ENCODE measurements at regions not wholly inside any gene's neighbourhood (a gene's known extent, or its start where the extent isn't known, plus 50 kb on each side); places are given as distances from the start of the nearest gene placed in this dataset.
A peak's percentile ranks its signal among the peaks of the same experiment; 100 is the strongest.
"Not testable (repeated sequence)": the region's sequence is repeated elsewhere in the genome, so short reads cannot be mapped to it uniquely, and the experiment has no call there.

DNA sequence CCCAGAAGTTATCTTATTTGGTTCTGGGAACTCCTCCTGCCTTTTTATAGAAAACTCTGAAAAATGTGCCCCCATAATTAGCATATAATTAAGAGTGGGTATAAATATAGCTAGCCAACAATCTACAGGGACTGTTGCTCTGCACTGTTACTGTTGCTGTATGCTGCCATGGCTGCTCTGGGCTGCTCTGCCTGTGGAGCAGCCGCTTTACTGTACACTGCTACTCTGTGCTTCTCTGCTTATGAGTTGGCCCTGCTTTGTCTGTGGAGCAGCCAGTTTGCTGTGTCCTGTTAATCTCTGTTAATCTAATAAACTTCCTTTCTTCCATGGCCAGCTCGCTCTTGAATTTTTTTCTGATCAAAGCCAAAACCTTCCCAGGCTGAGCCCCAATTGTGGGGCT is 2244.0 kb upstream of the ACO1 start:
- no peak for DNase-seq (ENCODE audit: low spot score)

DNA sequence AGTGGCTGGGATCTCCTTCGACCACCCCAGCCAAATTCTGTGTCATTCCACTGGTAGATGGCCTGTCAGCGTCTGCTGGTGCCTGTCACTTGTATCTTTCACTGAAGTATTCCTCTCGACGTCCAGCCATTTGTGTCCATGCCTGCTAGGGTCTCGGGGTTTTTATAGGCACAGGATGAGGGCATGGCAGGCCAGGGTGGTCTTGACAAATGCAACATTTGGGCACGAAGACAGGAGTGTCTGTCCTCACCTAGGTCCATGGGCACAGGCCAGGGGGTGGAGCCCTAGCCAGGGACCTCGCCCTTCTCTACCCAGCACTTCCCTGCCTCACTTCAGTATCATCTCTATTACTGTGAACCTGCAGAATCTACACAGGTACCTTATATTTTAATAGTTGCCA is 2223.9 kb upstream of the ACO1 start:
- no peak for DNase-seq (ENCODE audit: low spot score)

DNA sequence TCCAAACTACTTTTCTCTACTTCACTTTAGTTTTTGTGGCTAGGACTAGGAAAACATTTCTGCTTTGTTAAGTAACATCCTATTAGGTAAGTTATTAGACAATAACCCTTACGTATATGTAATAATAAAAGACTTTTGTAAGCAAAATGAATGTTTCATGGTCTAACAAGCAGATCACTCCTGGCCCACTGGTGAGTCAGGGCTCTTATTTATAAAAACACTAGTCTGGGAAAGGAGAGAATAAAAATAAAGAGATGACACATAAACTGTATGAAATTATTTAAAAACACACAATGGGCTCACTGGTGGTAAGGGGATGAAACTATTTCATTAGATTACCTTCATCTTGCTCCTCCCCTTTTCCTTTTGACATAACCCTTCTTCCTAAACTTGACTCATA is 2212.2 kb upstream of the ACO1 start:
- no peak for DNase-seq (ENCODE audit: low spot score)

DNA sequence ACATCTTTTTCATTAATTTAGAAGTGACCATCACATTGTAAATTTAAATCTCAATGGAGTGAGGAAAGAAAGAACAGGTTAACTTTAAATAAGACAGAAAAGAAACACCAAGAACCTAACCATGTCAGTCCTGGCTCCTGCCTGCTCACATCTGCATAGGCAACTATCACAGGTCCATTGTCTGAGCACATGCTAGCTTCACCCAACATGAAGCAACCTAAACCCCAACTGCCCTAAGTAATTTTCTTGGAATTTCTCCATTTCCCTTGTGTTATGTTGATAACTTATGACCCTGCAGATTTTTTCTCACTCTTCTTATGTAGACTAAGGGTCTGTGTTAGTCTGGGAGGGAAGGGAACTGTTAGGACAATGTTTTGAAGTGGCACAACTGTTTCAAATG is 2205.8 kb upstream of the ACO1 start:
- no peak for DNase-seq (ENCODE audit: low spot score)

DNA sequence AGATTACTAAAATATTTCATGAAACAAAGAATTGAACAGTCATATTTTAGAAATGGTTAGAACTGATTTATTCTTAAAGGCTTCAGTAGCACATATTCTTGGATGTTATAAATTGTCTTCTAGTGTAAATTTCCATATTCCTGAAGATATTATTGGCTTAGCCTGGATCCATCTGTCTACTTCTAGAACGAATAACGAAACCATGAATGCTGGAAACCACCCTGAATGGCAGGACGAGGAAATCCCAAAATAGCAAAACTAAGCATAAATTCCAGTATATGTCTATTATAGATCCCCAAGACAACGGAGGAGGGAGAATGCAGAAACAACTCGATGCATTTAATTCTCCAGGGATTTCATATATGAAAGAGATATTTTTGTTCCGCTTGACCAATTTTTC is 2191.0 kb upstream of the ACO1 start:
- no peak for DNase-seq (ENCODE audit: low spot score)

DNA sequence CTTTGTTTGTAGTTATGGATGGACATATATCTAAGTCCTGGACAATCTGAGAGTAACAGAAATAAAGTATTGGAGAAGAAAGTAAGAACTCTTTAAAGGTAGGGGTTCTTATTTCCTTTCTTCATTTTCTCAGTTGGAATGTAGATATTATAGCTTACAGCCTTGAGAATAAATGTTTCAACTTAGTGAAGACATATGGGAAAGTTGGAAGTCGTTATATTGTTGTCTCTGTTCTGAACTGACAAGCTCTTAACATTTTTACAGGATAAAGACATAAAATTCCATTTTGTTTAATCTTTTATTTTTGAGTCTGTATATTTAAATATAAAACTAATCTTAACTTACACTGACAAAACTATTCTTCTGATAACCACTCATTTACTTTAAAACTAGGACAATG is 2187.5 kb upstream of the ACO1 start:
- no peak for DNase-seq (ENCODE audit: low spot score)

DNA sequence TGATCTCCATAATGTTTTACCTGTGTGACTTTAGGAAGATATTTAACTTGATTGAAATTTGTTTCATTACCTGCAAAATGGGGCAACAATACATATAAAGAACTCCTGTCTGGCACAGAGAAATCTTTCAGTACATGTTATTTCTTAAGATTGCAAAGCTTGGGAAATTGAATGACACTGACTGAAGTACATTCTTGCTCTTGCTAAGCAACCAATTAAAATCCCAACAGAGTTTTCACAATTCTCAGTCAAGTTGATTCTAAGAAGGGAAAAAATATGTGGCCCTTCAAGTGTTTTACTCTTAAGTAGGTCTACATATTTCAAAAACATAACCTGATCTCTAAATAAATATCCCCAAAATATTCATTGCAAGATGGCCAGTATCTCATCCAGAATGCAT is 2187.0 kb upstream of the ACO1 start:
- DNase-seq (ENCODE audit: low spot score), result no peak

DNA sequence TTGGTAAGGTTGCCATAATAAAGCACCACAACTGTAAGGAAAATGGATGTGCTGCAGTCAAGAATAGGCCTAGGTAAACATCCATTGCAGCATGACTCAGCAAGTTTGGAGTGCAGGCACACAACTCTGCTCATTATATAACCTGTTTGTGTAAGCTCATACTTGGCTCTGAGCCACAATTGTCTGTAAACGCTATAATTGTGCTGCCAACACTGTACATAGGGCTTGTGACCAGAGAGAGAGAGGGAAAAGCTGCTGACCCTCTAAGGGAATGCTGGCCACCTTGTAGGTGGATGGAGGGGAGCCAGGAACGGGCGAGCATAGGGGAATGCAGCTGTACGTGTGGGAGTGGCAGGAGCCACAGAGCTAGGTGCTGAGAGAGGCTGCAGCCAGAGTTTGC is 2186.5 kb upstream of the ACO1 start:
- no peak for DNase-seq (ENCODE audit: low spot score)

DNA sequence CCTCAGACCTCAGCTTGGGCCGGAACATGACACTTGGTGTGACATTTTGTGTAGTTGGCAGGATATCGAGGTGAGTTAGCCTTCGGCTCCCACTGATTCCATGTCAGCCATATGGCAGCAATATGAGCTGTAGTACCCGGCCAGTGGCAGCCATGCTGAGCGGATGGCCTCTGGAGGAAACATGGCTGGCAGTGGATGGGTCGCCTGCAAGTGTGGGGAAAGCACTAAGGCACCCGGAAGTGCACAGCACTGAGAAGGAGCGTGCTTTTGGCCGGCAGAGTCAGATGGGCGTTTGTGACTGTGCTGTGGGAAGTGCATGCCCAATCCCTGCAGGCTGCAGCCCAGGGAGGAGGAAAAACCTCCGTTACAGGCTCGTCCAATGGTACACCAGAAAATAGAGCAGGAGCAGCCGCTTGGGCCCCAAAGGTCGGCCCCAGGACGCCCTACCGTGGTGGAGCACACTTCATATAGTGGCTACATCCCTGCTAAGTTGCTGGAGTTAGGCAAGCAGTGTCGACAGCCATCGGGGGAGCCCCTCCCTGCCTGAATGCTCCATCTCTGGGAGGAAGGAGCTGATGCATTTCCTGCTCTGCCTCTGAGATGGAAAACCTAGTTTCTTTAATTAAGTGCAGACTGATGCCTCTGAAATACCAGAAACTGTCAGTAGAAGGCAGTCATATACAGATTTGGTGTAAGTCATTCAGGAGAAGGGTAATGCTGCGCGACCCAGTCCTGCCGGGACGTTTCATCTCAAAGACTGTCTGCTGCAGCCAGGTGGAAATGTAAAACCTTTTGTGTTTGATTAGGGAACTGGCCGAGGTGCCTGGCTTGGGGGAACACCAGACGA is 2185.8 kb upstream of the ACO1 start:
- DNase-seq (ENCODE audit: low spot score), result no peak

DNA sequence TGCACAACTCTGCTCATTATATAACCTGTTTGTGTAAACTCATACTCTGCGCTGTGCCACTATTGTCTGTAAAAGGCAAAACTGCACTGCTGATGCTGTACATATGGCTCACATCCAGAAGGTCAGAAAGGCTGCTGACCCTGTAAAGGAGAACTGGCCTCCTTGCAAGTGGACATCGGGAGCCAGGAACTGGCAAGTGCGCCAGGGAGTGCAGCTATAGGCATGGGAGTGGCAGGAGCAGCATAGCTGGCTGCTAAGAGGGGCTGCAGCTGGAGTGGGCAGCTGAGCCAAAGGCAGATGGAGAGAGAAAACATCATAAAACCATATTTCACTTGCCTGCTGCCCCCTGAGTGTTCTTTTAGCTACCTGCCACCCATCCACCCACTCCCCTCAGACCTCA is 2183.4 kb upstream of the ACO1 start:
- no peak for DNase-seq (ENCODE audit: low spot score)

DNA sequence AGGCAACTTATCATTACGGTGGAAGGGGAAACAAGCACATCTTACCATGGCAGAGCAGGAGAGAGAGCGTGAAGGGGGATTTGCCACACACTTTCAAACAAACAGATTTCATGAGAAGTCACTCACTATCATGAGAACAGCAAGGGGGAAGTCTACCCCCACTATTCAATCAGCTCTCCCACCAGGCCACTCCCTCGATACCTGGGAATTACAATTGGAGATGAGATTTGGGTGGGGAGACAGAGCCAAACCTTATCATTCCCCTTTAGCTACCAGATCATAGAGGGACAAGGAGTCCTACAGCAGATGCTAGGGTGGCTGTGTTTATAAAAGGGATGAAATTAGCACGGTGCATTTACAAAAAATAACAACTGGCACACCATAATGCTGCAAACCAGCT is 2149.4 kb upstream of the ACO1 start:
- DNase-seq (ENCODE audit: low spot score), result no peak

DNA sequence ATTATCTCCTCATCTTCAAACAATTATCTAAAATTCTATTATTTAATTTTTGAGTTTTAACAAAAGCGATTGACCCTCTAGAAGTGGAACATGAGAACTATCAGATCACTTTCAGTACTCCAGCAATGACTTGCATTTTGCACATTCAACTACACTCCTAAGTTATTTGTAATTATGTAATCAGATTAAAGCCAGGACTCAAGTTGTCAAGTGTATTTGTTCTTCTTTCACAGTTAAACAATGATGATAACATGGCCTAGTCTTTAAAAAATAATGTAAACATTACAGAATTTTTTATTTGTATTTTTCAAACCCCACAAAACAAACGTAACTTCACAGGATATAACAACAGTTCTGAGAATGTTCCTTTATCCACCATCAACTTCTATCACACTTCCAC is 2148.9 kb upstream of the ACO1 start:
- DNase-seq (ENCODE audit: low spot score), result no peak

DNA sequence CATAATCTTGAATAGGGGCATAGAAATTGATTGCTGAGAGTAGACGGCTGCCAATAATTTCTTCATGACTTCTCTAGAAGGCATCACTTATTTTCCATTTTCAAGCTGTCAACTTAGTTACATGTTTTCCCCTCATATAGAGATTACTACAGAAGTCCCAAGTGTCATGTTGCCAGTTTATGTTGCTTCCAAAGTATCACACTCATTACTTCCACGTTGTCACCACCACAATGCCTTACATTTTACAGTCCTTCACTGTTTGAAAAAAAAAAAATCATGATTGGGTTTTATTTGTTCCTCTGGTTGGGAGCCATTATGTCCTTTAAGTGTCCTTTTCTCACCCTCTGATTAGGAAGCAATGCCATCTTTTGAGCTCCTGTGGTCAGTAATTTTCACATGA is 2144.6 kb upstream of the ACO1 start:
- no peak for DNase-seq (ENCODE audit: low spot score)

DNA sequence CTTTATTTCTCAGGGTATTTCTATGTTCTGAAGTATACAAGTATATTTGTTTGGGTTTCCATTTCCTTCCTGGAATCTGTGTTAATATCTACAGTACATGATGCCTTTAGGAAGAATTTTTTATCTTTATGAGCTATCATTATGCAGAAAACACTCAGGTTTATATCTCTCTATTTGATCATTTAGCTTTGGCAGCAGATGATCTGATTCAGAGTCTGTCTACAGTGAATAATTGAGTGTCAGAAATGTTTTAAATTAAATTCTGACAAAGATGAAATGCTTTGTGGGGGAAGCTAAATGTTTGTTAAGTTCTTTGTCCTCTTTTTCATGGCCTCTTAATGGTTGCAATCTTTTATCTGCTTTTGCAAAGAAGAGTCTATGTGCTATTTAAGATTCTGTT is 2141.0 kb upstream of the ACO1 start:
- DNase-seq (ENCODE audit: low spot score), result no peak

DNA sequence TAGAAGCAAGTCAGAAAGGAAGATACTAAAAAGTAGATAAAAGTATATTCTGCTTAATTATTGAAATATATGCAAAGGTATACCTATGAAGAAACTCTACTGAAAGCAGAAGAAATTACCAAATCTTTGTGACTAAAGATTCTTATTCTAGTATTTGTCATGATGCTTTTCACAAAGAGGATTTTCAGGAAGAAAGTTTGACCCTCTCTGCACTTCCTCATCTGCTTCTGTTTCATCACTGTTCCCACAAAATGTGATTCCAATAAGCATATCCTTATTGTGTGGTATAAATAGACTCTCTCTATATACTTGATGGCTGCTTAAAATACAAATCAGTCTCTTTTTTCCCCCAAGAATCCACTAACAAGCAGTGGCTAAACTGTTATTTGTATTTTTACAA is 2139.6 kb upstream of the ACO1 start:
- DNase-seq (ENCODE audit: low spot score), result no peak

DNA sequence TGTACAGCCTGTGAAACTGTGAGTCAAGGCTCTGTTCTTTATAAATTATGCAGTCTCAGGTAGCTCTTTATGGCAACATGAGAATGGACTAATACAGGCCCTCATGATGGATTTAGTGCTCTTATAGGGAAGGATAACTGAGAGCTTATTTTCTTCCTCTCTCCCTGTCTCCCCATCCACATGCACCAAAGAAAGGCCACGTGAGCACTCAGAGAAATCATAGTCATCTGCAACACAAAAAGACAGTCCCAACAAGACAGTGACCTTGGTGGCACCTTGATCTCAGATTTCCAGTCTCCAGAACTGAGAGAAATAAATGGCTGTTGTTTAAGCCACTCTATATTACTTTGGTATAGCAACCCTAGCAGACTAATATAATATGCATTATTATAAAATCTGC is 2133.6 kb upstream of the ACO1 start:
- no peak for DNase-seq (ENCODE audit: low spot score)

DNA sequence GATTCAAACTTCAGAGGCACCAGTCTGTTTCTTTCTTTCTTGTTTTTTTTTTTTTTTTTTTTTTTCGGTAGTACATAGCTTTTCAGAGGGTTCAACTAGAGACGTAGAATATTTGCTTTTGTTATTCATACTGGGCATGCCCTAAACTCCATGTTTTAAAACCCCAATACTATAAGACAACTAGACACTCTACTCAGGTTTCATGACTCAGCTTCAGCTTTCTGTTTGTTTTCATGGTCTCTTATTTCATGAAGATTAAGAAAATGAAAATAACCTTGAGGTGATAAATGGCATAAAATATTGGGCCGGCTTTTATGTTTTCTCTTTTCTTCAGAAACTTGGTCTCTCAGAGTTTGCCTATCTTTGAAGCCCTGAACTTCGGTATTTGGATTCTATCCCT is 2126.3 kb upstream of the ACO1 start:
- DNase-seq (ENCODE audit: low spot score), result no peak

DNA sequence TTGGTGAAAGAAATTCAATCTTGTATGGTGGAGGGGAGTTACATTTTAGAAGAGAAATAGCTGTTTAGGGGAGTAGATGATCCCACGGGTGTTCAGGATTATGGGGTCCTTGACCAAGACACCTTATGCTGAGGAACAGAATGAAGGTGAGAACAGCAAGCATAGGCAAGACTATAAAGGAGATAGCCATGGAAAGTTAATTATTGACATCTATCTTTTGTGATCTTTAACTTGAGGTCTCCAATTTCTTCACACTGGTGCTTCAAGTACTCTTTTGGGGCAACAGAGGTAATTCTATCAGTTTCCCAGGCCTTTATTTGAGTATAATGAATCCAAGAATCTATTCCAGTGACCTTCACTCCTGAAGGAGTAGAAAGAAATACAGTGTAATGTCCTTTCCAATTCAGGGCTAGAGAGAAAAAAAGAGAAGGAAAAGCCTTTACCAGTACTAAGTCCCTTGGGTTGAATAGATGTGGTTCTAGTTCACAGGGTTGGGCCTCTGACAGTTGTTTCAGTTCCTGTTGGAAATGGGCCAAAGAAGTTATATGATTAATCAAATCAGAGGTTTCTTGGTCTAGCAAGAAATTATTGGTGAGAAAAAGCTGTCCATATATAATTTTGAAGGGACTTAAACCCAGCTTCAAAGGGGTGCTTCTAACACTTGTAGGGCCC is 2104.1 kb upstream of the ACO1 start:
- DNase-seq (ENCODE audit: low spot score), result no peak

DNA sequence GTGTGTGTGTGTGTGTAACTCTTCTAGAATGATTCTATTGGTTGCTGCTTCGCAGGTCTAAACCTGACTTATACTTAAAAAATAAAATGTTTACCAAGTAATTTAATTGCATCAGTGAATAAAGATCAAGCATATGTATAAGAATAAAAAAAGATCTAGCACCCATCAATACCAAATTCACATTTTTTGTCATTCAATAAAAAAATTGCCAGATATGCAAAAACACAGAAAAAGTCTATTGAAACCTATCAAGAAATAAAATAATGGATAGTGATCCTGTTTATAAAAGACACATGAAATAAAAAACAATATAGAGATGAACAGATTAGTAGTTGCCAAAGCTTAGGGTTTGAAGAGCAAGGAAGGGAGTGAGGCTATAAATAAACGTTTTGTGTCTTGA is 2095.0 kb upstream of the ACO1 start:
- no peak for DNase-seq (ENCODE audit: low spot score)

DNA sequence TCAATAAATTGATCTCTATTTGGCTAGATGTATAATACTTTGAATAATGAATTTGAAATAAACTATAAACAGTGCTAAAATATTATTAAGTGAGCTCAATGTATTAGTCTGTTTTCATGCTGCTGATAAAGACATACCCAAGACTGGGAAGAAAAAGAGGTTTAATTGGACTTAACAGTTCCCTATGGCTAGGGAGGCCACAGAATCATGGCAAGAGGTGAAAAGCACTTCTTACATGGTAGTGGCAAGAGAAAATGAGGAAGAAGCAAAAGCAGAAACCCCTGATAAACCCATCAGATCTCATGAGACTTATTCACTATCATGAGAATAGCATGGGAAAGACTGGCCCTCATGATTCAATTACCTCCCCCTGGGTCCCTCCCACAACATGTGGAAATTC is 2092.4 kb upstream of the ACO1 start:
- not testable (repeated sequence) for DNase-seq (ENCODE audit: low spot score)

DNA sequence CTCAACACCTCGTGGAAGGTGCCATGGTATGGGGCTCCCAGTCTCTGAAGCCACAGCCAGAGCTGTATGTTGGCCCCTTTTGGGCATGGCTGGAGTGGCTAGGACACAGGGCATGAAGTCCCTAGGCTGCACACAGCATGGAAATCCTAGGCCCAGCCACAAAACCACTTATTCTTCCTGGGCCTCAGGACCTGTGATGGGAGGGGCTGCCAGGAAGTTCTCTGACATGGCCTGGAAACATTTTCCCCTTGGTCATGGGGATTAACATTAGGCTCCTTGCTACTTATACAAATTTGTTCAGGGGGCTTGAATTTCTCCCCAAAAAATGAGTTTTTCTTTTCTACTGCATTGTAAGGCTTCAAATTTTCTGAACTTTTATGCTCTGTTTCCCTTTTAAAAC is 2091.2 kb upstream of the ACO1 start:
- no peak for DNase-seq (ENCODE audit: low spot score)

DNA sequence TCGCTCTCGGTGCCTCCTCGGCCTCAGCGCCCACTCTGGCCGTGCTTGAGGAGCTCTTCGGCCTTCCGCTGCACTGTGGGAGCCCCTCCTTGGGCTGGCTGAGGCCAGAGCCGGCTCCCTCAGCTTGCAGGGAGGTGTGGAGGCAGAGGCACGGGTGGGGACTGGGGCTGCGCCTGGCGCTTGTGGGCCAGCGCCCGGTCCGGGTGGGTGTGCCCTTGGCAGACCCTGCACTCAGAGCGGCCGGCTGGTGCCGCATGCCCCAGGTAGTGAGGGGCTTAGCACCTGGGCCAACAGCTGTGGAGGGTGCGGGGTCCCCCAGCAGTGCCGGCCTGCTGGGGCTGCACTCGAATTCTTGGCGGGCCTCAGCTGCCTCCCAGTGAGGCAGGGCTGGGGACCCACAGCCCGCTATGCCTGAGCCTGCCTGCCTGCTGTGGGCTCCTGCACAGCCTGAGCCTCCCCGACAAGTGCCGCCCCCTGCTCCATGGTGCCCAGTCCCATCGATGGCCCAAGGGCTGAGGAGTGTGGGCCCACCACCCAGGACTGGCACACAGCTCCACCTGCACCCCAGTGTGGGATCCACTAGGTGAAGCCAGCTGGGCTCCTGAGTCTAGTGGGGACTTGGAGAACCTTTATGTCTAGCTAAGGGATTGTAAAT is 2085.2 kb upstream of the ACO1 start:
- no peak for DNase-seq (ENCODE audit: low spot score)

DNA sequence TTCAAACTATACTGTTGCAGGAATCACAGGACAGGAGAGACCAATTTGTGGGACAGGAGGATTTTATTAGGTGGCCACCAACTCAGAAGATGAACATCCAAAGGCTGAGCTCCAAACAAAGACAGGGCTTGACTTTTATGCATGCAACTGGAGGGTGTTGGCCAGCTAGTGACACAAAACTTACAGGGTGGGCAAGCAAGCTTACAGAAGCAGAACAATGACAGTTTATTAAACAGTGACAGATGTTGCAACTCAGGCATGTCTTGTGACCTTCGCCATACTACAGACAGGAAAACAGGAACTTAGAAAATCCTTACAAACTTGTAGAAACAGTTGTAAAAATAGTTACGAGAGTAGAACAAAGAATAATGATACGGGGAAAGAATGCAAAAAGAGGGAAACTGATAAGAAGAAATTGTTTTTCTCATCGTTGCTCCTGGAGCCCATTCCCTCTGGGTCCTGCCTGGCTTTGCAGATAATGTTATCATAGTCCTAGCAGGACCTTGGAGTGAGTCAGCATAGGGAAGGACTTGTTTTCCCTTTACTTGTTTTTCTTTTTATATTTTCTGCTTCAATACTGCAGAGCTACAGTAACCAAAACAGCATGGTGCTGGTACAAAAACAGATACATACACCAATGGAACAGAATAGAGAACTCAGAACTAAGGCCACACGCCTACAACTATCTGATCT is 2083.0 kb upstream of the ACO1 start:
- peak; percentile 7 for DNase-seq (ENCODE audit: low spot score)

Data from HuH-7.5 (cell line).